Spinal cord (tissue), 9 donors: ENCODE measurements at regions not wholly inside any gene's neighbourhood (a gene's known extent, or its start where the extent isn't known, plus 50 kb on each side); places are given as distances from the start of the nearest gene placed in this dataset.
A peak's percentile ranks its signal among the peaks of the same experiment; 100 is the strongest.

Source experiments
- DNase-seq, 6 donors: peaks; one replicate each; pipeline versions ENCODE4 v3.0.0 to v3.0.0-alpha.2; 2013 to 2015; ENCODE audit warnings: low spot score in 6 of 6, low read depth in 4 of 6
- H3K27ac ChIP-seq: one replicate; pipeline ENCODE4 v1.5.1; 2013; ENCODE audit warnings: low read depth, low read length, control low read depth
- H3K27me3 ChIP-seq: one replicate; pipeline ENCODE4 v1.6.1; 2013; ENCODE audit warnings: low read length; ENCODE audit not compliant: control insufficient read depth, insufficient read depth
- H3K36me3 ChIP-seq: one replicate; pipeline ENCODE4 v1.6.1; 2013; ENCODE audit warnings: low read length; ENCODE audit not compliant: control insufficient read depth, insufficient read depth
- H3K4me1 ChIP-seq: one replicate; pipeline ENCODE4 v1.6.1; 2013; ENCODE audit warnings: low read length; ENCODE audit not compliant: control insufficient read depth, insufficient read depth
- H3K4me3 ChIP-seq: one replicate; pipeline ENCODE4 v1.5.1; 2013; ENCODE audit warnings: low read depth, low read length, control low read depth
- H3K9me3 ChIP-seq: one replicate; pipeline ENCODE4 v1.6.1; 2013; ENCODE audit warnings: low read length; ENCODE audit not compliant: control insufficient read depth, insufficient read depth
- WGBS: methylation state at CpG from one replicate; pipeline ENCODE4 v1.1.5; 2013; ENCODE audit warnings: missing lambda C conversion rate; ENCODE audit not compliant: insufficient coverage; 5-methylcytosine and 5-hydroxymethylcytosine counted together
- donor health status: healthy.

GRCh38 chr20:22797103-22797502 is 212.7 kb upstream of the FOXA2 start:
- H3K4me3 ChIP-seq = no peak overlapping the region
- no peak overlapping the region for H3K27ac ChIP-seq
- no peaks in the 10 kb centered on the region for H3K36me3 ChIP-seq
- H3K4me1 ChIP-seq = no peaks in the 10 kb centered on the region
- no peaks in the 10 kb centered on the region for H3K9me3 ChIP-seq
- DNase-seq = no peak
- no peaks in the 10 kb centered on the region for H3K27me3 ChIP-seq
- 90% methylated on average over 1 of the region's 3 CpGs for WGBS

- no peak overlapping the region for H3K27ac ChIP-seq
Observed at GRCh38 chr20:22799687-22800086, 215.3 kb upstream of the FOXA2 start.

GRCh38 chr20:22800129-22800528 is 215.8 kb upstream of the FOXA2 start:
- no peak for DNase-seq
- Histone ChIP-seq H3K4me3 (no peak overlapping the region), H3K27ac (no peak overlapping the region), H3K27me3 (no peaks in the 10 kb centered on the region), H3K9me3 (no peaks in the 10 kb centered on the region), H3K4me1 (no peaks in the 10 kb centered on the region), H3K36me3 (no peaks in the 10 kb centered on the region)
- WGBS = no CpG with 5 or more reads among the region's 1 CpG

More at GRCh38 chr20:22799687-22800086, 215.3 kb upstream of the FOXA2 start:
- no peak for DNase-seq
- 100% methylated on average over 1 of the region's 3 CpGs for WGBS
- Histone ChIP-seq H3K27me3 (no peaks in the 10 kb centered on the region), H3K36me3 (no peaks in the 10 kb centered on the region), H3K4me1 (no peaks in the 10 kb centered on the region), H3K9me3 (no peaks in the 10 kb centered on the region), H3K4me3 (no peak overlapping the region)

GRCh38 chr20:22801528-22801927 is 217.2 kb upstream of the FOXA2 start:
- no peak overlapping the region for H3K27ac ChIP-seq
- H3K4me1 ChIP-seq = no peaks in the 10 kb centered on the region
- DNase-seq = no peak
- no peaks in the 10 kb centered on the region for H3K36me3 ChIP-seq
- WGBS = 32% methylated on average over 2 of the region's 4 CpGs
- no peak overlapping the region for H3K4me3 ChIP-seq
- H3K27me3 ChIP-seq = no peaks in the 10 kb centered on the region
- H3K9me3 ChIP-seq = no peaks in the 10 kb centered on the region

- H3K27me3 ChIP-seq = no peaks in the 10 kb centered on the region
- H3K27ac ChIP-seq = no peak overlapping the region
- DNase-seq = no peak
- no peak overlapping the region for H3K4me3 ChIP-seq
- no peaks in the 10 kb centered on the region for H3K4me1 ChIP-seq
- WGBS = 88% methylated on average over 1 of the region's 2 CpGs
- no peaks in the 10 kb centered on the region for H3K36me3 ChIP-seq
- H3K9me3 ChIP-seq = no peaks in the 10 kb centered on the region
Observed at GRCh38 chr20:22802296-22802695, 217.9 kb upstream of the FOXA2 start.

GRCh38 chr20:22805219-22805618 is 220.8 kb upstream of the FOXA2 start:
- Histone ChIP-seq H3K27ac (no peak overlapping the region), H3K9me3 (no peaks in the 10 kb centered on the region), H3K4me1 (peaks cover 3% of the 10 kb centered on the region), H3K4me3 (no peak overlapping the region), H3K36me3 (no peaks in the 10 kb centered on the region), H3K27me3 (no peaks in the 10 kb centered on the region)
- peak in 1 of 6 donors; percentile 44 for DNase-seq
- 84% methylated on average over 4 of the region's 4 CpGs for WGBS

- DNase-seq = peak in 1 of 6 donors; percentile 26
- no peaks in the 10 kb centered on the region for H3K36me3 ChIP-seq
- H3K27ac ChIP-seq = no peak overlapping the region
- H3K4me3 ChIP-seq = no peak overlapping the region
- H3K9me3 ChIP-seq = no peaks in the 10 kb centered on the region
- peaks cover 3% of the 10 kb centered on the region for H3K4me1 ChIP-seq
- H3K27me3 ChIP-seq = no peaks in the 10 kb centered on the region
- 94% methylated on average over 2 of the region's 3 CpGs for WGBS
Observed at GRCh38 chr20:22805996-22806395, 221.6 kb upstream of the FOXA2 start.

GRCh38 chr20:22807045-22807444 is 222.7 kb upstream of the FOXA2 start:
- no peaks in the 10 kb centered on the region for H3K9me3 ChIP-seq
- 70% methylated on average over 2 of the region's 3 CpGs for WGBS

GRCh38 chr20:22807646-22808244 is 223.4 kb upstream of the FOXA2 start:
- H3K27ac ChIP-seq = no peak overlapping the region
- H3K27me3 ChIP-seq = no peaks in the 10 kb centered on the region
- peaks cover 3% of the 10 kb centered on the region for H3K4me1 ChIP-seq
- DNase-seq = peak in 2 of 6 donors; percentile 28 to 41
- 79% methylated on average over 4 of the region's 6 CpGs for WGBS
- no peak overlapping the region for H3K4me3 ChIP-seq
- H3K36me3 ChIP-seq = no peaks in the 10 kb centered on the region
- no peaks in the 10 kb centered on the region for H3K9me3 ChIP-seq

More at GRCh38 chr20:22807045-22807444, 222.7 kb upstream of the FOXA2 start:
- no peaks in the 10 kb centered on the region for H3K36me3 ChIP-seq
- H3K27ac ChIP-seq = no peak overlapping the region
- DNase-seq = no peak
- no peaks in the 10 kb centered on the region for H3K27me3 ChIP-seq
- H3K4me1 ChIP-seq = peaks cover 3% of the 10 kb centered on the region
- no peak overlapping the region for H3K4me3 ChIP-seq

- no peaks in the 10 kb centered on the region for H3K27me3 ChIP-seq
- H3K4me1 ChIP-seq = peaks cover 3% of the 10 kb centered on the region
- H3K36me3 ChIP-seq = no peaks in the 10 kb centered on the region
- no peak for DNase-seq
- H3K9me3 ChIP-seq = no peaks in the 10 kb centered on the region
- no peak overlapping the region for H3K27ac ChIP-seq
- H3K4me3 ChIP-seq = no peak overlapping the region
- WGBS = no CpG with 5 or more reads among the region's 2 CpGs
Observed at GRCh38 chr20:22808628-22809027, 224.3 kb upstream of the FOXA2 start.
